ENCODE measurements at regions not wholly inside any gene's neighbourhood (a gene's known extent, or its start where the extent isn't known, plus 50 kb on each side); places are given as distances from the start of the nearest gene placed in this dataset.

DNA sequence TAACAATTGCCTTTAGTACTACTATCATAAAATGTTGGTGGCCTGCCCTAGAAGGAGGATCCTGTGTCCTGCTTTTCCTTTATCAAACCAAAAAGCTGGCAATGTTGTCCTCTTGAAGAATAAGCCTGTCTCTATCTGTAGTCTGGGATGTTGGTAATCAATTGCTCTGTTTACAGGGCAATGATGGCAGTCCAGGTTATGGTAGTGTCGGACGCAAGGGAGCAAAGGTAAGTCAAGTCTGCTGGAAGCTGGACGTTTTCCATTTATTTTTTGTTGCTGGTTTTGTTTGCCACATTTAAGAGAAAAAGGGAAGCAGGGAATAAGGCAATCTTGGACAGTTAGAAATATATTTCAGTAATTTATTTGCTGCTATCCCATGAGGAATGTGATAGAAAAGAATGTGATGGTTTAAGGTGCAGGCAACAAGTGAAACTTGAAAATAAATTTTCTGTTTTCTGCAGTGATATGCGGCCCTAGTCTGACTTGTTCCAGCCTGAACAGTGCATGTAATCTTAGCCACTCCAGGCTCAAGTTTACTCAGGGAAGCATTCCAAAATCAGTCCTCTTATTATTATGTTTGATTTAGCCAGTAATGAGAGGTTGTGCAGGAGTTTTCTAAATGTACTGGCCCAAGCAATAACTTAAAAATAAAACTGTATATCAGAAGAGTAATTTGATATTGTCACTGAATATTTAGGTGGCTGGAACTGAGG, 110.3 kb downstream of the COL6A6 start:
- Histone ChIP-seq H3K9ac (no peak overlapping the region), H3K27me3 (ENCODE audit: control insufficient read depth, insufficient read depth, low read length) (no peaks in the 10 kb centered on the region), H2AFZ (no peak overlapping the region), H3K4me2 (ENCODE audit: low read length) (no peak overlapping the region), H3K4me1 (no peaks in the 10 kb centered on the region), H3K9me3 (ENCODE audit: control insufficient read depth, low read length) (no peaks in the 10 kb centered on the region), H3K27ac (no peak overlapping the region), H3K4me3 (ENCODE audit: low read depth, low read length) (no peak overlapping the region), H3K79me2 (no peaks in the 10 kb centered on the region), H3K36me3 (ENCODE audit: control insufficient read depth, insufficient read depth, low read length) (no peaks in the 10 kb centered on the region)
- TF ChIP-seq, protein P1, sequence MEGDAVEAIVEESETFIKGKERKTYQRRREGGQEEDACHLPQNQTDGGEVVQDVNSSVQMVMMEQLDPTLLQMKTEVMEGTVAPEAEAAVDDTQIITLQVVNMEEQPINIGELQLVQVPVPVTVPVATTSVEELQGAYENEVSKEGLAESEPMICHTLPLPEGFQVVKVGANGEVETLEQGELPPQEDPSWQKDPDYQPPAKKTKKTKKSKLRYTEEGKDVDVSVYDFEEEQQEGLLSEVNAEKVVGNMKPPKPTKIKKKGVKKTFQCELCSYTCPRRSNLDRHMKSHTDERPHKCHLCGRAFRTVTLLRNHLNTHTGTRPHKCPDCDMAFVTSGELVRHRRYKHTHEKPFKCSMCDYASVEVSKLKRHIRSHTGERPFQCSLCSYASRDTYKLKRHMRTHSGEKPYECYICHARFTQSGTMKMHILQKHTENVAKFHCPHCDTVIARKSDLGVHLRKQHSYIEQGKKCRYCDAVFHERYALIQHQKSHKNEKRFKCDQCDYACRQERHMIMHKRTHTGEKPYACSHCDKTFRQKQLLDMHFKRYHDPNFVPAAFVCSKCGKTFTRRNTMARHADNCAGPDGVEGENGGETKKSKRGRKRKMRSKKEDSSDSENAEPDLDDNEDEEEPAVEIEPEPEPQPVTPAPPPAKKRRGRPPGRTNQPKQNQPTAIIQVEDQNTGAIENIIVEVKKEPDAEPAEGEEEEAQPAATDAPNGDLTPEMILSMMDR (IDR thresholded peaks at IDR 0.05), result no peak

DNA sequence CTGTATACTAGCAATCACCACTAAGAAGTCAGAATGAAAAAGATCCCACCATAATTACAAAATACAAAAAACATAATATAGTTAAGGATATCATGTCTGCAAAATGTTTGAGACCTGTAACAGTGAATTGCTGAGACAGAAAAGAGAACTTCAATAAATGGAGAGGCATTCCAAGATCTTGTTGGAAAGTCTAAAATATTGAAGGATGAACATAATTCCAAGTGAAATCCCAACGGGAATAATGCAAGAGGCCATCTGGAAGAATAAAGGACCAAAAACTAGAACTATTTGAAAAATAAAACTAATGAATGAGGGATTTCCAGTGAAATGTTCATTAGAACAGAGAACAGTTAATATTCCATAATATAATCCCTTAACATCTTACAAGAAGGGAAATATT, 110.9 kb downstream of the COL6A6 start:
- H2AFZ ChIP-seq, result no peak overlapping the region
- H3K27ac ChIP-seq, result no peak overlapping the region
- H3K27me3 ChIP-seq (ENCODE audit: control insufficient read depth, insufficient read depth, low read length), result no peaks in the 10 kb centered on the region
- H3K4me2 ChIP-seq (ENCODE audit: low read length), result no peak overlapping the region
- H3K79me2 ChIP-seq, result no peaks in the 10 kb centered on the region
- TF ChIP-seq, protein P1 (IDR thresholded peaks at IDR 0.05), result no peak
- H3K36me3 ChIP-seq (ENCODE audit: control insufficient read depth, insufficient read depth, low read length), result no peaks in the 10 kb centered on the region
- H3K9me3 ChIP-seq (ENCODE audit: control insufficient read depth, low read length), result no peaks in the 10 kb centered on the region
- no peaks in the 10 kb centered on the region for H3K4me1 ChIP-seq
- H3K4me3 ChIP-seq (ENCODE audit: low read depth, low read length), result no peak overlapping the region
- no peak overlapping the region for H3K9ac ChIP-seq
